ENCODE measurements at regions not wholly inside any gene's neighbourhood (a gene's known extent, or its start where the extent isn't known, plus 50 kb on each side); places are given as distances from the start of the nearest gene placed in this dataset.

DNA sequence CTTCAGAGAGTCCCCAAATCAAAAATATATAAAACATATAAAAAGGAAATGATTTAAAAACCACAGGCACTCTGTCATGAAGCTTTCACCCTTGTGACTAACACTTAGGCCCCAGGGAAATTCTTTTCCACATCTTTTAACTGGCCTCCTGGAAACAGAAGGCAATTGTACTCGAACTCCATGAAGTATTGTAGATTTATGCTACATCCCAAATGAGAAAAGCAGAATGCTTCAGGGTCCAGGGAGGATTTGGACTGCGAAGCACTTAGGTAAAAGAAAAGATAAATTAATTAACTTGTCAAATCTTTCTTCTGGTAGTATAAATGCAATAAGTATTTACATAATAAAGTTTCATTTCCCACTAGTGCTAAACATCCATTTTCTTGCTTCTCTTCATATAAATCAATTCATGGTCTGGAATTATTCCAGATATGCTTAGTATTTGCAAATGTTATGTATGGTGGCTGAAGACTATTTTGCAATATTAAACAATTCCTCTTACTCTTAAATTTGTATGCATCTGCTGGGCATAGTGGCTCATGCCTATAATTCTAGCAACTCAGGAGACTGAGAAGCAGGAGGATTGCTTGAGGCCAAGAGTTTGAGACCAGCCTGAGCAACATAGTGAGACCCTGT lies 64.9 kb upstream of the ELL2 start:
- DNase-seq (ENCODE audit: low read depth), result peak; percentile 96
- TF ChIP-seq, protein P1, sequence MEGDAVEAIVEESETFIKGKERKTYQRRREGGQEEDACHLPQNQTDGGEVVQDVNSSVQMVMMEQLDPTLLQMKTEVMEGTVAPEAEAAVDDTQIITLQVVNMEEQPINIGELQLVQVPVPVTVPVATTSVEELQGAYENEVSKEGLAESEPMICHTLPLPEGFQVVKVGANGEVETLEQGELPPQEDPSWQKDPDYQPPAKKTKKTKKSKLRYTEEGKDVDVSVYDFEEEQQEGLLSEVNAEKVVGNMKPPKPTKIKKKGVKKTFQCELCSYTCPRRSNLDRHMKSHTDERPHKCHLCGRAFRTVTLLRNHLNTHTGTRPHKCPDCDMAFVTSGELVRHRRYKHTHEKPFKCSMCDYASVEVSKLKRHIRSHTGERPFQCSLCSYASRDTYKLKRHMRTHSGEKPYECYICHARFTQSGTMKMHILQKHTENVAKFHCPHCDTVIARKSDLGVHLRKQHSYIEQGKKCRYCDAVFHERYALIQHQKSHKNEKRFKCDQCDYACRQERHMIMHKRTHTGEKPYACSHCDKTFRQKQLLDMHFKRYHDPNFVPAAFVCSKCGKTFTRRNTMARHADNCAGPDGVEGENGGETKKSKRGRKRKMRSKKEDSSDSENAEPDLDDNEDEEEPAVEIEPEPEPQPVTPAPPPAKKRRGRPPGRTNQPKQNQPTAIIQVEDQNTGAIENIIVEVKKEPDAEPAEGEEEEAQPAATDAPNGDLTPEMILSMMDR (conservative IDR thresholded peaks at IDR 0.05; ENCODE audit: low read length), result no peak
- H3K4me3 ChIP-seq (ENCODE audit: low read length), result no peak overlapping the region

GRCh38 chr5:96024683-96025475 lies 63.2 kb upstream of the ELL2 start:
- TF ChIP-seq, protein P1 (conservative IDR thresholded peaks at IDR 0.05; ENCODE audit: low read length), result no peak
- DNase-seq (ENCODE audit: low read depth), result no peak
- no peak overlapping the region for H3K4me3 ChIP-seq (ENCODE audit: low read length)

GRCh38 chr5:96023518-96023917 lies 61.9 kb upstream of the ELL2 start:
- peak; percentile 78 for DNase-seq (ENCODE audit: low read depth)
- TF ChIP-seq, protein P1 (conservative IDR thresholded peaks at IDR 0.05; ENCODE audit: low read length), result no peak
- no peak overlapping the region for H3K4me3 ChIP-seq (ENCODE audit: low read length)

- H3K4me3 ChIP-seq (ENCODE audit: low read length), result no peak overlapping the region
Observed at GRCh38 chr5:96022971-96023370, 61.3 kb upstream of the ELL2 start.

GRCh38 chr5:96017951-96018350 lies 56.3 kb upstream of the ELL2 start:
- TF ChIP-seq, protein P1 (conservative IDR thresholded peaks at IDR 0.05; ENCODE audit: low read length), result no peak
- DNase-seq (ENCODE audit: low read depth), result peak; percentile 94
- no peak overlapping the region for H3K4me3 ChIP-seq (ENCODE audit: low read length)

More at GRCh38 chr5:96022971-96023370, 61.3 kb upstream of the ELL2 start:
- TF ChIP-seq, protein P1 (conservative IDR thresholded peaks at IDR 0.05; ENCODE audit: low read length), result no peak
- no peak for DNase-seq (ENCODE audit: low read depth)

DNA sequence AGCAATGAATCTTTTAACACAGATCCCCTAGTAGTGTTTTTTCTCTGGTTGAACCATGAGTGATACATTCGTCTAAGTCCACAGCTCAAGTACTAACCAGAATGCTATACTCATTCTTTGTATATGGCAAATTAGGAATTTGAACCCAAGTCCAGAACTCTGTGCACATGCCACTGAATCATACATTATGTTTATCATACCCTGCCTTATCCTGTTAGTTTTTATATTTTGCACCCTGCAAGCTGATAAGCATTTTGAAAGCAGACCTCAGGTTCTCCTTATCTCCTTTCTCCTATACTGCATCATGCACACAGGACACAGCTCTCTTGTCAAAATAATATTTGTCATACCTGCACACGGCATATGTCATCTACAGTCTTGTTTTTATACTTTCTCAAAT lies 54.6 kb upstream of the ELL2 start:
- DNase-seq (ENCODE audit: low read depth), result no peak
- TF ChIP-seq, protein P1 (conservative IDR thresholded peaks at IDR 0.05; ENCODE audit: low read length), result no peak
- no peak overlapping the region for H3K4me3 ChIP-seq (ENCODE audit: low read length)

DNA sequence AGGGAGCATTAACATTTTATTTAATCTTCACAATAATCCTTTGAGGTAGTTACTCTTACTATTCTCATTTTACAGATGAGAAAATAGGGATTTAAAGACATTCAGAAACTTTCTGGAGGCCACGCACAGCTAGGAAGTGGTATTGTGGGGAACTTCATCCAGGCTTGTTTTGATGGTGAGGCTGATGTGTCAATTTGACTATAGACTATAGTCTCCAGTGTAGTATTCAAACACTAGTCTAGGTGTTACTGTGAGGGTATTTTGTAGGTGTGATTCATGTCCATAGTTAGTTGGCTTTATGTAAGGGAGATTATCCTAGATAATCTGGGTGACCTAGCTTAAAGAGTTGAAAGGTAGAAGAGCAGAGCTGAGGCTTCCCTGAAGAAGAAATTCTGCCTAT lies 54.1 kb upstream of the ELL2 start:
- no peak for DNase-seq (ENCODE audit: low read depth)
- H3K4me3 ChIP-seq (ENCODE audit: low read length), result no peak overlapping the region

More for the DNA sequence above, 54.1 kb upstream of the ELL2 start:
- TF ChIP-seq, protein P1 (conservative IDR thresholded peaks at IDR 0.05; ENCODE audit: low read length), result no peak

Measured in AG10803 (cell line).